ENCODE measurements at regions not wholly inside any gene's neighbourhood (a gene's known extent, or its start where the extent isn't known, plus 50 kb on each side); places are given as distances from the start of the nearest gene placed in this dataset.

- TF ChIP-seq CTCF (IDR thresholded peaks at IDR 0.05; ENCODE audit: low read depth, low read length) = no peak
- TF ChIP-seq EZH2phosphoT487 (IDR thresholded peaks at IDR 0.05; ENCODE audit: low read depth) = no peak
Measured at GRCh38 chr11:26806219-26806618, 84.4 kb upstream of the SLC5A12 start.

GRCh38 chr11:26820739-26821138 lies 98.9 kb upstream of the SLC5A12 start:
- H3K4me3 ChIP-seq (ENCODE audit: low read length) = no peak overlapping the region
- TF ChIP-seq EZH2phosphoT487 (IDR thresholded peaks at IDR 0.05; ENCODE audit: low read depth) = no peak
- no peak for TF ChIP-seq CTCF (IDR thresholded peaks at IDR 0.05; ENCODE audit: low read depth, low read length)
- H3K9me3 ChIP-seq (ENCODE audit: insufficient read depth, low read length) = peaks cover 22% of the 10 kb centered on the region; the same call in 1 of the 2 replicates
- H4K20me1 ChIP-seq (ENCODE audit: insufficient read depth, low read length) = no peaks in the 10 kb centered on the region
- no peak overlapping the region for H3K9ac ChIP-seq (ENCODE audit: low read length)
- no peaks in the 10 kb centered on the region for H3K4me1 ChIP-seq (ENCODE audit: low read length)
- no peaks in the 10 kb centered on the region for H3K79me2 ChIP-seq (ENCODE audit: low read length)
- H3K27ac ChIP-seq (ENCODE audit: low read length) = no peak overlapping the region
- H3K36me3 ChIP-seq (replicated peaks; ENCODE audit: low read depth, low read length) = peaks cover 3% of the 10 kb centered on the region
- H2AFZ ChIP-seq (ENCODE audit: low read depth, low read length) = no peak overlapping the region
- H3K27me3 ChIP-seq (ENCODE audit: low read depth, low read length) = no peaks in the 10 kb centered on the region
- H3K4me2 ChIP-seq (ENCODE audit: low read length) = no peak overlapping the region

More at GRCh38 chr11:26806219-26806618, 84.4 kb upstream of the SLC5A12 start:
- H3K79me2 ChIP-seq (ENCODE audit: low read length) = no peaks in the 10 kb centered on the region
- no peak overlapping the region for H3K27ac ChIP-seq (ENCODE audit: low read length)
- H3K27me3 ChIP-seq (ENCODE audit: low read depth, low read length) = no peaks in the 10 kb centered on the region
- H3K9me3 ChIP-seq (ENCODE audit: insufficient read depth, low read length) = 0 out of 2 replicates have a peak, but pooled peaks cover 3% of the 10 kb centered on the region
- no peaks in the 10 kb centered on the region for H4K20me1 ChIP-seq (ENCODE audit: insufficient read depth, low read length)
- no peaks in the 10 kb centered on the region for H3K36me3 ChIP-seq (replicated peaks; ENCODE audit: low read depth, low read length)
- H3K4me3 ChIP-seq (ENCODE audit: low read length) = no peak overlapping the region
- H3K4me1 ChIP-seq (ENCODE audit: low read length) = no peaks in the 10 kb centered on the region
- no peak overlapping the region for H3K9ac ChIP-seq (ENCODE audit: low read length)
- no peak overlapping the region for H2AFZ ChIP-seq (ENCODE audit: low read depth, low read length)
- no peak overlapping the region for H3K4me2 ChIP-seq (ENCODE audit: low read length)

- H3K27ac ChIP-seq (ENCODE audit: low read length) = no peak overlapping the region
- H3K9ac ChIP-seq (ENCODE audit: low read length) = no peak overlapping the region
- no peak overlapping the region for H3K4me3 ChIP-seq (ENCODE audit: low read length)
- peaks cover 22% of the 10 kb centered on the region; the same call in 1 of the 2 replicates for H3K9me3 ChIP-seq (ENCODE audit: insufficient read depth, low read length)
- no peak overlapping the region for H3K4me2 ChIP-seq (ENCODE audit: low read length)
- H3K36me3 ChIP-seq (replicated peaks; ENCODE audit: low read depth, low read length) = peaks cover 3% of the 10 kb centered on the region
- no peaks in the 10 kb centered on the region for H3K27me3 ChIP-seq (ENCODE audit: low read depth, low read length)
- no peaks in the 10 kb centered on the region for H3K79me2 ChIP-seq (ENCODE audit: low read length)
- no peak for TF ChIP-seq EZH2phosphoT487 (IDR thresholded peaks at IDR 0.05; ENCODE audit: low read depth)
- no peak for TF ChIP-seq CTCF (IDR thresholded peaks at IDR 0.05; ENCODE audit: low read depth, low read length)
- no peak overlapping the region for H2AFZ ChIP-seq (ENCODE audit: low read depth, low read length)
- no peaks in the 10 kb centered on the region for H3K4me1 ChIP-seq (ENCODE audit: low read length)
- no peaks in the 10 kb centered on the region for H4K20me1 ChIP-seq (ENCODE audit: insufficient read depth, low read length)
Measured at GRCh38 chr11:26823963-26824362, 102.1 kb upstream of the SLC5A12 start.

GRCh38 chr11:26827567-26828081 lies 105.8 kb upstream of the SLC5A12 start:
- H3K4me2 ChIP-seq (ENCODE audit: low read length) = no peak overlapping the region
- H3K36me3 ChIP-seq (replicated peaks; ENCODE audit: low read depth, low read length) = peaks cover 3% of the 10 kb centered on the region
- no peaks in the 10 kb centered on the region for H3K4me1 ChIP-seq (ENCODE audit: low read length)
- peaks cover 18% of the 10 kb centered on the region; the same call in 1 of the 2 replicates for H3K9me3 ChIP-seq (ENCODE audit: insufficient read depth, low read length)
- no peak overlapping the region for H2AFZ ChIP-seq (ENCODE audit: low read depth, low read length)
- TF ChIP-seq EZH2phosphoT487 (IDR thresholded peaks at IDR 0.05; ENCODE audit: low read depth) (no peak), CTCF (IDR thresholded peaks at IDR 0.05; ENCODE audit: low read depth, low read length) (no peak)
- no peak overlapping the region for H3K27ac ChIP-seq (ENCODE audit: low read length)
- no peaks in the 10 kb centered on the region for H4K20me1 ChIP-seq (ENCODE audit: insufficient read depth, low read length)
- H3K9ac ChIP-seq (ENCODE audit: low read length) = no peak overlapping the region
- no peaks in the 10 kb centered on the region for H3K79me2 ChIP-seq (ENCODE audit: low read length)
- no peak overlapping the region for H3K4me3 ChIP-seq (ENCODE audit: low read length)
- H3K27me3 ChIP-seq (ENCODE audit: low read depth, low read length) = no peaks in the 10 kb centered on the region
